ENCODE measurements at regions not wholly inside any gene's neighbourhood (a gene's known extent, or its start where the extent isn't known, plus 50 kb on each side); places are given as distances from the start of the nearest gene placed in this dataset.

DNA sequence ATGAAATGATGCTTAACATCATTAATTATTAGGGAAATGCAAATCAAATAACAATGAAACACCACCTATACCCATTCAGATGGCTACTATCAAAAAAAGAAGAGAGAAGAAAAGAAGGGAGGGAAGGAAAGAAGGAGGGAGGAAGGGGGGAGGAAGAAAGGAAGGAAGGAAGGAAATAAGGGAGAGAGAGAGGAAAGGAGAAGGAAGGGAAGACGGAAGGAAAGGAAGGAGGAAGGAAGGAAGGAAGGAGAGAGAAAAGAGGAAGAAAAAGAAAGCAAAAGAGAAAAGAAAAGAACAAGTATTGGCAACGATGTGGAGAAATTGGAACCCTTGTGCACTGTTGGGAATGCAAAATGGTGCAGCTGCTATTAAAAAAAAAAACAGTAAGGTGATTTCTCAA is 363.3 kb downstream of the TNS1 start:
- TF ChIP-seq POLR2AphosphoS5 (IDR thresholded peaks at IDR 0.05) (no peak), POLR2A (IDR thresholded peaks at IDR 0.05) (no peak), EP300 (IDR thresholded peaks at IDR 0.05) (no peak)
- TF ChIP-seq, protein P1, sequence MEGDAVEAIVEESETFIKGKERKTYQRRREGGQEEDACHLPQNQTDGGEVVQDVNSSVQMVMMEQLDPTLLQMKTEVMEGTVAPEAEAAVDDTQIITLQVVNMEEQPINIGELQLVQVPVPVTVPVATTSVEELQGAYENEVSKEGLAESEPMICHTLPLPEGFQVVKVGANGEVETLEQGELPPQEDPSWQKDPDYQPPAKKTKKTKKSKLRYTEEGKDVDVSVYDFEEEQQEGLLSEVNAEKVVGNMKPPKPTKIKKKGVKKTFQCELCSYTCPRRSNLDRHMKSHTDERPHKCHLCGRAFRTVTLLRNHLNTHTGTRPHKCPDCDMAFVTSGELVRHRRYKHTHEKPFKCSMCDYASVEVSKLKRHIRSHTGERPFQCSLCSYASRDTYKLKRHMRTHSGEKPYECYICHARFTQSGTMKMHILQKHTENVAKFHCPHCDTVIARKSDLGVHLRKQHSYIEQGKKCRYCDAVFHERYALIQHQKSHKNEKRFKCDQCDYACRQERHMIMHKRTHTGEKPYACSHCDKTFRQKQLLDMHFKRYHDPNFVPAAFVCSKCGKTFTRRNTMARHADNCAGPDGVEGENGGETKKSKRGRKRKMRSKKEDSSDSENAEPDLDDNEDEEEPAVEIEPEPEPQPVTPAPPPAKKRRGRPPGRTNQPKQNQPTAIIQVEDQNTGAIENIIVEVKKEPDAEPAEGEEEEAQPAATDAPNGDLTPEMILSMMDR (IDR thresholded peaks at IDR 0.05) = no peak
- WGBS, 5 donors = 70 to 84% (median 78%) methylated on average over 2 of the region's 2 CpGs
- Histone ChIP-seq H3K27me3 (no peaks in the 10 kb centered on the region), H3K4me3 (no peak overlapping the region), H3K27ac (no peak overlapping the region), H3K9me3 (no peaks in the 10 kb centered on the region), H3K4me1 (peaks cover 0 to 28% (median 7%) of the 10 kb centered on the region in 4 donors), H3K36me3 (no peaks in the 10 kb centered on the region)
- intact Hi-C loops (cut with DNase I; ENCODE audit: low total_unique reads) = no loop called here
- DNase-seq = no peak

DNA sequence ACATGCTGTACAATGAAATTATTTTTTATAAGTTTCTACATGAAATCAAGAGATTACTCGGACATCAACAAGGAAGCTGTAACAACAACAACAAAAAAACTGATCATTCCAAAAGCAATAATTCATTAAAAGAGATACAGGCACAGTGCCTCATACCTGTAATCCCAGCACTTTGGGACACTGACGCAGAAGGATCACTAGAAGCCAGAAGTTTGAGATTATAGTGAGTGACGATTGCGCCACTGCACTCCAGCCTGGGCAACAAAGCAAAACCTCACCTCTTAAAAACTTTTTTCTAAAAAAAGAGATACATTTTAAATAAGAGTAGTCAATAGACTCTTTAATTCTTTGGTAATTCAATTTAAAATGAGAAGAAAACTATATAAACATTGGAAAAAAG is 364.3 kb downstream of the TNS1 start:
- Histone ChIP-seq H3K4me3 (no peak overlapping the region), H3K9me3 (no peaks in the 10 kb centered on the region), H3K36me3 (no peaks in the 10 kb centered on the region), H3K27ac (no peak overlapping the region), H3K27me3 (no peaks in the 10 kb centered on the region), H3K4me1 (peaks cover 0 to 23% (median 7%) of the 10 kb centered on the region in 4 donors)
- intact Hi-C loops (cut with DNase I; ENCODE audit: low total_unique reads) = no loop called here
- TF ChIP-seq, protein P1 (IDR thresholded peaks at IDR 0.05) = no peak
- TF ChIP-seq EP300 (IDR thresholded peaks at IDR 0.05) = no peak
- no peak for TF ChIP-seq POLR2A (IDR thresholded peaks at IDR 0.05)
- TF ChIP-seq POLR2AphosphoS5 (IDR thresholded peaks at IDR 0.05) = no peak
- DNase-seq = no peak
- WGBS, 5 donors = 91 to 97% (median 96%) methylated on average over 4 of the region's 4 CpGs

DNA sequence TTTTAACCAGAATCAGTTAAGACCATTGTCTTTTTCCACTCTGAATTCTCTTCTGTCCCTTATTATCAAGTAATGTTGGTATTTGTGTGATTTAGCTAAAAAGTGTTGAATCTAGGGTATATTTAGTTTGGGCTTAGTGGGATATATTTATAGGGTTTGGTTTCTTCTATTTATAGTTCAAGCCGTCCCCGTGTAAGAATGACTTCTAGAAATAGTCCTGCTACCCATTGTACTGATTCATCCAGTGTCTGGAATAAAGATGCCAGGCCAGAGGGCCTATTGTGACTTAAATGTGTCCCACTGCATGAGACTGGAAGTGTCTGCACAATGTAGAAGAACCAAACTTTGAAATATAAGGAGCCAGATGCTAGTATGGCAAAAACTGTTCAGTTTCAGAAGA is 364.8 kb downstream of the TNS1 start:
- intact Hi-C loops (cut with DNase I; ENCODE audit: low total_unique reads) = no loop called here
- no peak for DNase-seq
- H3K4me1 ChIP-seq = peaks cover 0 to 25% (median 9%) of the 10 kb centered on the region in 4 donors
- no peak for TF ChIP-seq POLR2AphosphoS5 (IDR thresholded peaks at IDR 0.05)
- no peak for TF ChIP-seq EP300 (IDR thresholded peaks at IDR 0.05)
- TF ChIP-seq, protein P1 (IDR thresholded peaks at IDR 0.05) = no peak
- no peak for TF ChIP-seq POLR2A (IDR thresholded peaks at IDR 0.05)
- no peaks in the 10 kb centered on the region for H3K36me3 ChIP-seq
- H3K4me3 ChIP-seq = no peak overlapping the region
- H3K9me3 ChIP-seq = no peaks in the 10 kb centered on the region
- 54 to 70% (median 57%) methylated on average over 2 of the region's 2 CpGs for WGBS, 5 donors
- H3K27me3 ChIP-seq = no peaks in the 10 kb centered on the region
- H3K27ac ChIP-seq = no peak overlapping the region

DNA sequence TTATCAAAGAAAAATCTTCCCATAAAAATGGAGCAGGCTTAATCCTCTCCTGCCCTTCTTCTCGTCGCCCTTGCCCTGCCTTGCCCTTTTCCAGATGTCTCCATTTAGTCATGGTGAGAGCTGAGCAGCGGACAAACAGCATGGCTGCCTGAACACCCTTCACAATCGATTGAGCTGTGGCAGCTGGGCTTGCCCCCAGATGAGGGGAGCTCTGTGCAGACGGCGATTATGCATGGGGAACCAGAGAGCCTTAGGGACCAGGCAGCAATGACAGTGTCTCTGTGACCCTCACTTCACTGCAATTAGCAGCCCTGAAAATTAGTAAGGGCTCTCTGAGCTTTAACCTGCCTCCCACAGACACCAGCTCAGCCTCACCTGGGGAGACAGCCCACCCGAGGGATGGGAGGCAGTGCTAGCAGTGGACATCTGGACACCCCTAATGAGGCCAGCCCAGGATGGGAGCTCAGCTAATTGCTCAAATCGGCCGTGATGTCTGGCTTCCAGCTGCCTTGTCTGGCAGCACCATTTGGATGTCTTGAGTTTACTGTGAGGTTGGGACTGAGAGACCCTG is 365.7 kb downstream of the TNS1 start:
- H3K9me3 ChIP-seq = no peaks in the 10 kb centered on the region
- intact Hi-C loops (cut with DNase I; ENCODE audit: low total_unique reads) = no loop called here
- H3K4me3 ChIP-seq = no peak overlapping the region
- 78 to 84% (median 83%) methylated on average over 8 to 9 of the region's 9 CpGs for WGBS, 5 donors
- TF ChIP-seq POLR2A (IDR thresholded peaks at IDR 0.05) (no peak), POLR2AphosphoS5 (IDR thresholded peaks at IDR 0.05) (no peak), EP300 (IDR thresholded peaks at IDR 0.05) (no peak)
- TF ChIP-seq, protein P1 (IDR thresholded peaks at IDR 0.05) = no peak
- peak in 1 of 2 donors; percentile 45 for DNase-seq
- no peaks in the 10 kb centered on the region for H3K36me3 ChIP-seq
- H3K27me3 ChIP-seq = no peaks in the 10 kb centered on the region
- H3K27ac ChIP-seq = no peak overlapping the region
- peaks cover 0 to 25% (median 11%) of the 10 kb centered on the region in 4 donors for H3K4me1 ChIP-seq
